ENCODE measurements at regions not wholly inside any gene's neighbourhood (a gene's known extent, or its start where the extent isn't known, plus 50 kb on each side); places are given as distances from the start of the nearest gene placed in this dataset.
"Not testable (repeated sequence)": the region's sequence is repeated elsewhere in the genome, so short reads cannot be mapped to it uniquely, and the experiment has no call there.

DNA sequence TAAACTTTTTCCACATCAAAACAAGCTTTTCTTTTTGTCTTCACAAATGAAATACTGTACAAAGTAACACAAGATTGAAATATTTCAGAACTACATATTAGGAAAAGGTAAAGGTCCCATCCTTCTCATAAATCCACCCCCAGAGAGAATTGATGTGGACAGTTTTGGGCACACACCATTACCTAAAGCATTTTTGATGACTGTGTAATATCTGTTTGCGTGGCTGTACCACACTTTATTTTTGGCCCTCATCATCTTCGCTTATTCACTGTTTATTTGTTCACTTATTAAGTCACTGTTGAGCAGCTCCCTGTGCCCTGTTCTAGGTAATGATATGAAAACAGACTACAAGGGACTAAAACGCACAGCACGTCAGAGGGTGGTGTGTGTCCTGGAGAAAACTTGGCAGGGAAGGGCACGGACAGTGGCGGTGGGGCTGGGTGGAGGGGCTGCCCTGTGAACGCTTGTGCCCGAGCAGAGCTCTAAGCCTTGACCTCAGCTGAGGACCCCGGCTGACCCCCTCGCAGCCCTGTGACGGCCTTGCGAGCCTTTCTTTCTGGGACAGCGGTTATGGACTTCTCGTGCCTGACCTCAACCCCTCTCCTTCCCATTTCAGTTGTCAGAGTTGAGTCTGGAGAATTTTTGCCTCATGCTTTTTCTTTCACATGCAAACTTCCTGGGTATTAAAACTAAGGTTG is 241.3 kb downstream of the EMX2 start:
- DNase-seq, result no peak

DNA sequence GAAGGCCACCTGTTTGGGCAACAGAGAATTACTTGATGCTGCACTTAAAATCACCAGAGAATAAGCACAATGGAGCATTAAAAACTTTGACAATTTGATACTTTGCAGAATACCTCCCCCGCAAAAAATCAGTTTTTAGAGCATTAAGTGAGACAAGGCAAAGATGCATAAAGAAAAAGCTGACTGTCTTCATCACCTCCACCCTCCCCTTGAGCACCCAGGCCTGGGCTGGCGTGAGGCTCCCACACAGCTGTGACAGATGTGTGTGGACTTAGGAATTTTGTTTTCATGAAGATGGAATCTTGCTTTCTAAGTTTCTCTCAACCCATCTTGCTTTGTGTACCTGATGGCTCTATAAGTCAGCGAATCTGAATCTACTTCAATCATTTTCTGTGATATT is 242.2 kb downstream of the EMX2 start:
- peak in 7 of 56 donors; percentile 5 to 56 (median 15) for DNase-seq

DNA sequence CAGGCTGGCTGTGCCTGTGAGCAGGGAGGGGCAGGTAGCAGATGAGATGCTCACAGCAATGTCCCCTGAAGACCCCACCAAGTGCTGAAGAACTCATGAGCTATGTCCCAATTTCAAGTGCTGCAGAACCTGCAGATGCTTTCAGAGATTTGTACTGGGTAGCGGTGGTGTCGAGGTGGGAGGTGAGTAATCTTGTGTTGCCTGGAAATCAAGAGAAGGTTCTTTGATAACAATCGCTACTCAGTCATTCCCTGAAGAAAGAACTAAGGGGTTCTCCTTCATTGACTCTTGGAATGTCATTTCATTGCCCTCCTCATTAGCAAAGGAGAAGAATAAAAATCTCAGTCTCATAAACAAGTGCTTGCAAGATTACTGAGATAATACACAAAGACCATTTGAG is 246.4 kb downstream of the EMX2 start:
- DNase-seq, result no peak

DNA sequence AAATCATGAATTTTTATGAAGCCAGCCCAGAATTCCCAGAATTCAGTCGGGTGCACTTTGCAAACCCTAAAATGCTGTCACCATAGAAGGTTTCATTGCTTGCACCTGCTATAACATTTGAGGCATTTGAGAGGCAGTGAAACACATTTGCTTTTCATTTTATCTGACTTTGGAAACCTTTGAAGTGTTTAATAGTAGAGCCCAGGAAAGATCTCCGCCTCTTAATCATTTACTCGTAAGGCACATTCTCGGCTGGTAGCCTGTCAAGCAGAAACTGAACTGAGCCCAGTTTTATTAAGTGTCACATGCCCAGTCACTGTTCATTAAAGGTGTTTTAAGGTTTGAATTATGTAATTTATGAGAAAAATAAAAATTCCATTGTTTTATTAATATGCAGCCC is 247.6 kb downstream of the EMX2 start:
- no peak for DNase-seq

DNA sequence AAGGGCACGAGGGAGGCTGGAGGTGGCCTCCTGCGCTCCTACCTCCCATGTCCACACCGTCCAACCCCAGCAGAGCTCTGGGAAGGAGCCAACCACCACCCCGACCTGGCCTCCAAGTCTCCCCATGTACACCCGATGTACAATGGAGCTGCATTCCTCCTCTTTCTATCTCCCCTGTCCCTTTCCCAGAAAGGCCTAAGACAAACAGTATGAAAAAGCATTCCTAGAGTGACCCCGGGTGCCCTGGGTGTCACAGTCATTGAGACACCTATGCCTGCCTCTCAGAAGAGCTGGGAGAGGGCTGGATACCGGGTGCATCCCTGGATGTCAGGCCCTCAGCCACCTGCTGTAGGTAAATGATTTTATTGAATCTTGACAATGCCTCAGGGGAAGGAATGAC is 248.1 kb downstream of the EMX2 start:
- DNase-seq, result no peak

DNA sequence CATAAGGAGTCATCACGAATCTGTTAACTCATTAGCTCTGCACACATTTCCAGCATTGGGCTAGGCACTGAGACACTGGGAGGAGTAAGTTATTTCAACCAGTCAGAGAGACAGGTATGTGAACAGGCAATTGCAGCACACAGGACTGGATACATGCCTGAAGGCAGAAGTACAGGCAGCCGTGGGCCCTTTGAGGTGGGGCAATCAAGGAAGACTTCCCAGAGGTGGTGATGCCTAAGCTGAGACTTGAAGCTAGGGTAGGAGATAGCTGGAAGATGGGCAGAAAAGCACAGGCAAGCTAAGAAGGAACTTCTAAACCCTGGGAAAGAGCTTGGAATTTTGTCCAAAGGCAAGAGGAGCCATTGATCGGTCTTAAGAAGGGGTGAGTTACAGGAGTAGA is 249.7 kb downstream of the EMX2 start:
- DNase-seq, result no peak

DNA sequence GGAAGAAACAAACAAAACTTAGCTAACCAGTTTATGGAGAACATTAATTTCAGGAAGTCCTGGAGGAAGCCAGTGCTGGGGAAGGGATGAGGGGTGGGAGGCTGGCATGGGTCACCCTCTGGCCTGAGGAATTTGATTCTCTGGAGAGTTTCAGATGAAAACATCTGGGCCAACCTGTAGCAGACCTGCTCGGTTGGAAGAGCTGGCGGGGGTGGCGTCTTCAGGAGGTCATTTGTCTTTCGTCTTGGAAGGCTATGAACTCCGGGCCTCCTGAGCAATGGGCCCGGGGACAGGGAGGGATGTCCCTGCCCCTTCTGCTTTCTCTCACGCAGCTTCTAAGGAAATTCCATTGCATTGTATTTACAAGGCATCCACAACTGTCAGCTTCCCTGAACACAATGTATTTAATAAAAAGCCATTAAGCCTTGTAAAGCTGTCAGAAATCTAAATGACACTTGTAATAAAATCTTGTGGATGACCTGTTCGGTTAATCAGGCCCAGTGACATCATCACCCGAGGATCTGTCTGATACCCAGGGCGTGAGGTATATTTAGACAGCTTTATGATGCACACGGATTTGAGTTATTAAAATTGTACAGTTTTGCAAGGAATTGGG is 250.5 kb downstream of the RAB11FIP2 start:
- no peak for DNase-seq

DNA sequence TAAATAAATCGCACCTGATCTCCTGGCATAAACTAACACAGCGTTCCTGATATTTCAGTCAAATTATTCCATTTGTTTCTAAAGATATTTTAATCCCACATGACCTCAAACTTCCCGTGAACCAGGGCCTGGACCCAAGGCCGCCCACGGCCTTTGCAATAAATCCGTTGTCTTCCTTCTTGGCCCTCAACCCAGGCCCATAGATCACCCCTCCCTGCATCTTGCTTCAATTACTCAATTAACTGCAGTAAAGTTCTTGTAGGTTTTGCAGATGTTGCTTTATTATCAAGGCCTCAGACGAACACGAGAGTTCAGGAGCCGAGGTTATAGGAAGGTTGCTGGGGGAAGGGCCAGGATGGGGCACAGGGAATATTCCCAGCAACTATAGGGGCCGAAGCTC is 249.4 kb downstream of the RAB11FIP2 start:
- no peak for DNase-seq

DNA sequence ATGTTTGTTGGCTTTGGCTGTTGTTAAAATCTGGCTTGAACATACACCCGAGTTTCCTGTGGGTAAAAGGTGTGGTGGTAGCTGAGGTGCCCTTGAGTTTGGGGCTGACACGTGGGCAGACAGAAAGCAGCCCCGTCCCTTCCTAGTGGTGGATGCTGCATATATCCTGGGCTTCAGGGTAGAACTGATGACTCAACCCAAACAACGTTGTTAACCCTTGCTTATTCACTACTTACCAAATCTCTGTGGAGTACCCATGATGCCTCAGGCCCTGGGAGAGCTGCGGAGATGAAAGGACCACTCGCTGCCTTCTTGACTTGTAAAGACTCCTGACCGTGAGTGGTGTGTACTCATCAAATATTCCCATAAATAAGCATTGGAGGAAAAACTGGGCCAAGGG is 245.1 kb downstream of the RAB11FIP2 start:
- DNase-seq, result no peak

DNA sequence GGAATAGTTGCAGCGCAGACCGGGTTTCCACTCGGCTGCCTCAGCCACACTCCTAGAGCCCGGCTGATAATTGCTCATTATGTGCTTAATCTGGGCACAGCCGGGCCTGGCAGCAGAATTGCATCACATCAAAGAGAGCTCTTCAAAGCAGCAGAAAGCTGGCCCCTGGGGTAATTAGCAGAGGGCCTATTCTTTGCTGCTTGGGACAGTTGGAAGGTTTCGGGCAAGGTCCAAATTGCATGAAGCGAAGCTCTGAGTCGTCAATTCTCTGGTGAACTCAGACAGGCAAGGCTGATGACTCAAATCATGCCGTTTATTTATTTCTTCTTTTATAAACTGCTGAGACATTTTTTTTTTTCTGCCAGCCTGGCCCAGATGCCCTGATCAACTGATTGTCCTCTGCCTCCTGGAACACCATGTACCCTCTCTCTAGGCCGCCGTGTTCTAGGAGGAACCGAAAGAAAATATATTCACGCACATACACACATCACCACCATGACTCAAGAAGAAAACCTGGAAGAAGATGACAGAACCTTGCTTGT is 242.2 kb downstream of the RAB11FIP2 start:
- DNase-seq, result peak in 51 of 56 donors; percentile 4 to 83 (median 37)

DNA sequence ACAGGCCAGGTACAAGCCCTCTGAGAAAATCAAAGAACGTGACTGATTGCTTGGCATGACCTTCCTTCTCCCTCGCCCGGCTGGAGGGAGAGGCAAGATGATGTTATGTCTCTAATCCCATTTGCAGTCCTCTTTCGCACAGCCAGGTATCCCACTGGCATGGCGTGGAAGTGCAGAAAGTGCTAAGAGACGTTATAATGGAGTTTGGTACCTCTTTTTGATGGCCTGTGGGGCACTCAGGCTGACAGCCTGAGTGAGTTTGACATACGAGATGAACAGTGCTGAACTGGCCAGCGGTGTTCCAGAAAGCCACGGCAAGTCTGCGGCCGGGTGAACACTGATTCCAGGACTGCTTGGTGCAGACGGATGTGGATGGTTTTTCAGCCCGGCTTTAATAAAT is 241.6 kb downstream of the RAB11FIP2 start:
- no peak for DNase-seq

DNA sequence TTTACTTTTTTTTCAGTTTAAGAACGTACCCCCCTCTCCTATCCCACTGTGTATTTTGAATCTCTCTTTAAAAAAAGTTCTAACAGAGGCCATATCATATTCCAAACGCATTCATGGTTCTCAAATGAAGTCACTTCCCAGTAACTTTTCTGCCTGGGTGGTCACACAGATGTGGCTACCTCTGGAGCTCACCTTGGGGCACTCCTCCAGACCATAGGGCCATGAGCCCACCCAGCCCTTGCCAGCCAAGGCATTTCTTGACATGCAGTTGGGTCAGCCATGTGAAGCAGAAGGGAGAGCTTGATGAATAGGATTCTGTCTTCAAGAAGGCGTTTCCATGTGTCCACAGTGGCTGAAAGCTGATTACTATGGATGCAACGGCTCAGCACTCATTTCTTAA is 239.3 kb downstream of the RAB11FIP2 start:
- no peak for DNase-seq

DNA sequence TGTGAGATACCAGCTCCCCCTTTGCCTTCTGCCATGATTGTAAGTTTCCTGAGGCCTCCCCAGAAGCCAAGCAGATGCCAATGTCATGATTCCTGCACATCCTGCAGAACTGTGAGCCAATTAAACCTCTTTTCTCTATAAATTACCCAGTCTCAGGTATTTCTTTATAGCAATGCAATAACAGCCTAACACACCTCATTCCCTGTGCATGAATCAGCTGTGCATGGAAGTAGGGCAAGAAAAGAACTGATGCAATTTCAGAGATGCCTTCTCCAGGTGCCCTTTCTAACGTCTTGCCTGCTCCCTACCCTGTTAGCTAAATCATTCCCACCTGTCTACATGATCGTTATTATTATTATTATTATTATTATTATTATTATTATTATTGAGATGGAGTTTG is 230.9 kb downstream of the RAB11FIP2 start:
- DNase-seq, result not testable (repeated sequence)

DNA sequence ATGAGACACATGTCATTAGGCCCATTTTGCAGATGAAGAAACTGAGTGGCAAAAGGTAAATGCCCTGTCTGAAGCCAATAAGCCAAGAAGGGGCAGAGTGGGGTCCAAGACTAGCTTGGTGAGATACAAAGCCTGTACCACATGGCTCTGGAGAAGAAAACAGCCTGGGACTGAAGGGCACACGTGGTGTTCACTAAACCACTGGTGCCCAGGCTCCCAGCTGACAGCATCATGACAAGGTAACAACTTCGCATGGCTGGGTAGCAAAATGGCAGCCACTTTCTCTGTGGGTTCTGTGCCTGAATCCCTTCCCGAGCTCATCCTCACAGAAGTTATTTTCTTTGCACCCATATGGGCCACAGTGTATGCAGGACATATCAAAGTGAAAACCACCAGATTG is 229.6 kb downstream of the RAB11FIP2 start:
- no peak for DNase-seq

DNA sequence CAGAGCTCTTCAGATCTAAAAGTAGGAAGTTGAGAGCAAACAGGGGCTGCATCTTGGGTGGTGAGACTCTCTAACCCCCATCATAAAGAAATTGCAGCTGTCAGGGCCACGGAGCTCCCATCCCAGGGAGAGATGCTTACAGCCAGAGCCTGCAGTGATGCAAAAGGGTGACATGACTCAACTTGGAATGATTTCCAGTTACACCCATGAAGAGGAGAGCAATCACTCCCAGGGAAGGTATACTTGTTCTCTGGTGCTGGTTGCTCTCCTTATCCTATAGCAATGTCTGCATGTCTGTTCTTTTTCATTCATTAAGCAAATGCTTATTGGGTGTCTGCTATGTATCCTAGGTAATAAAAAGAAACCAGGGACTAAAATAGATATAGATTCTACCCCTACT is 228.0 kb downstream of the RAB11FIP2 start:
- DNase-seq, result no peak

DNA sequence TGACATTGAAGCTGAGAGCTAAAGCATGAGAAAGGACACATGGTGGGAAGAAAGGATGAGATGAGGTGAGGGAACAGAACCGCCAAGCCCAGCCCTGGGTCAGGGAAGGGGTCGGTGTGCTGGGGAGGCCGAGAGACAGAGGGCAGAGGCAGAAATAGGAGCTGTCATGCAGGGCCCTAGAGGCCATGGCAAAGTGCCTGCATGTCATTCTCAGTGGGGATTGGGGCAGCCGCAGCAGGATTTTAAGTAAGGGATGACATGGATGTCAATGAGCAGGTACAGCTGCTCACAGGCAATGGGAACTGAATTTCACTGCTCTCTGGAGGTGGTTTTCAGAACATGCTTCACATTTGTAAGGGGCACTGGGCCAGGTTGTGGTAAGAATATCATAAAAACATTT is 227.4 kb downstream of the RAB11FIP2 start:
- DNase-seq, result no peak

DNA sequence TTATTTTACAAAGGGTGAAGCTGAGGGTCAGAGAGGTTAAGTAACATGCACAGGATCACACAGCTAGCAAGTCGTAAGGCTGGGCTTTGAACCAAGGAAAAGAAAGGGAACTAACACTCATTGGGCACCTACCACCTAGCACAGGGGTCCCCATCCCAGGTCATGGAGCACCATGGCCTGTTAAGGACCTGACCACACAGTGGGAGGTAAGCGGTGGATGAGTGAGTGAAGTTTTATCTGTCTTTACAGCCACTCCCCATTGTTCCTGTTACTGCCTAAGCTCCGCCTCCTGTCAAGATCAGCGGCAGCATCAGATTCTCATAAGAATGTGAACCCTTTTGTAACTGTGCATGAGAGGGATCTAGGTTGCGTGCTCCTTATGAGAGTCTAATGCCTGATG is 222.8 kb downstream of the RAB11FIP2 start:
- DNase-seq, result no peak

DNA sequence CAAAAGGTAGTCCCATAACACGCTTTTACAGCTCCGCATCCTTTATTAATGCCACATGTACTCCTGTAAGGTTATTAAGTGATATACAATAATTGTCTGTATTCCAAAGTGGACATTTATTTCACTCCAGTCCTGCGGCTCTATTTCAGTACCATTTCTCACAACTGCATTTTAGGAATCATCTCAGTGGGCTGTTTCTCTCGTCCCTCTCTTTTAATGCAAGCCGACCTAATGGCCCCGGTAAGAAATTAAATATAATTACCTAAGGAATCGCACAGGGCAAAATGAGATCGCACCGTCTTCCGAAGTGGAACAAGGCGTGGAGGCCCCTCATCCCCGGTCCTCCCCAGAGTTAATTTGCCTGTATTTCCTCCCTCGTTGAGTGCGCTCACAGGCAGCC is 216.5 kb downstream of the RAB11FIP2 start:
- no peak for DNase-seq

DNA sequence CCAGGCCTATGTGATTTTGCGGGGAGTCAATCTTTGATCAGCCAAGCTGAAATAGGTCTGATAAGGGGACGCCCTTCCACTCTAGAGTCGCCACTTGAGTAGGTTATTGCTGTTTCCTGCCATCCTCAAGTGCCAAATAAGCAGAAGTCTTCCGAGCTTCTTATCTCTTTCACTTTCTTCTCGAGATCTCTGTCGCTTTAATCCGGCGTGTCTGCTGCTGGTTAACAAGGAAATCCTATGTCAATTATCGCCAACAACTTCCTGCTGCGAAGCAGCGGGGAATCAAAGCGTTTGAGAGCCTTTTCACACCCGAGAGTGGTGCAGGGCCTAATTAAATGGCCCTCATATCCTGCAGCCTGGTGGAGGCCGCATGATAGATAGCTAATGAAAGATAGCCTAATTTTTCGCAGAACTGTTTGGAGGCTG is 215.9 kb downstream of the RAB11FIP2 start:
- DNase-seq, result no peak

DNA sequence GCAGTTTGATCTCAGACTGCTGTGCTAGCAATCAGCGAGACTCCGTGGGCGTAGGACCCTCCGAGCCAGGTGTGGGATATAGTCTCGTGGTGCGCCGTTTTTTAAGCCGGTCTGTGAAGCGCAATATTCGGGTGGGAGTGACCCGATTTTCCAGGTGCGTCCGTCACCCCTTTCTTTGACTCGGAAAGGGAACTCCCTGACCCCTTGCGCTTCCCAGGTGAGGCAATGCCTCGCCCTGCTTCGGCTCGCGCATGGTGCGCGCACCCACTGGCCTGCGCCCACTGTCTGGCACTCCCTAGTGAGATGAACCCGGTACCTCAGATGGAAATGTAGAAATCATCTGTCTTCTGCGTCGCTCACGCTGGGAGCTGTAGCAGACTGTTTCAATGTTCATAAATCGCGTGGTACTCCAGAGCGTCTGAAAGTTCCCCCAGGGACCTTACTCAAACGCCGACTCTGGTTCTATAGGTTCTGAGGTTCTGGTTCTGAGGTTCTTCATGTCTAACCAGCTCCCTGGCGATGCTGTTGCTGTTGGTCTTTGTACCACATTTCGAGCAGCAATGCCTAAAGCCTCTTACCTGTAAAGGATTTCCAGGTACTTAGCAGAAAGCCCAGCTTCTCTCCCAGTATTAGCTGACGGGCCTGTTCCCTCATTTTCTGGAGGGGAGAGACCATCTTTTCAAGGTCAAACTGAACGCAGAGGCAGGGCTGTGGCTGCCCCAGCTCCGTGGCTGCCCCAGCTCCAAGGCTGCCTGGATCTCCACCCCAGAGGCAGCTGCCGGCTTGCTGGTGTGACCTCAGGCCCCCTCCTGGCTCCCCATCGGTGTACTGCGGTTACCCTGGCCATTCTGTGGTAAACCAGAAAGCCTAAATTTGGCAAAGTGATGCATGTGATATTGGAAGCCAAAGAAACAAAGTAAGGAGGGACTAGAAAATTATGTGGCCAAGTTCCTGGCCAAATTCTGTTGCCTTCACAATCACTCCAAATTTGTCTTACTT is 207.9 kb downstream of the RAB11FIP2 start:
- not testable (repeated sequence) for DNase-seq

DNA sequence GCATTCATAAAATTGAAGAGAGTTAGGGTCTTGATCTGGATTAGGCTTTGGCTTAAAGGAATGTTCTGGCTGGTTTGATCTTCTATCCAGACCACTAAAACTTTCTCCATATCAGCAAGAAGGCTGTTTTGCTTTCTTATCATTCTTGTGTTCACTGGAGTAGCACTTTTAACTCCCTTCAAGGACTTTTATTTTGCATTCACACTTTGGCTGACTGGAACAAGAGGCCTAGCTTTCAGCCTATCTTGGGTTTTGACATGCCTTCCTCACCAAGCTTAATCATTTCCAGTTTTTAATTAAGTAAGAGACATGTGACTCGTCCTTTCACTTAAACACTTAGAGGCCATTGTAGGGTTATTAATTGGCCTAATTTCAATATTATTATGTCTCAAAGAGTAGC is 190.3 kb downstream of the RAB11FIP2 start:
- DNase-seq, result not testable (repeated sequence)

DNA sequence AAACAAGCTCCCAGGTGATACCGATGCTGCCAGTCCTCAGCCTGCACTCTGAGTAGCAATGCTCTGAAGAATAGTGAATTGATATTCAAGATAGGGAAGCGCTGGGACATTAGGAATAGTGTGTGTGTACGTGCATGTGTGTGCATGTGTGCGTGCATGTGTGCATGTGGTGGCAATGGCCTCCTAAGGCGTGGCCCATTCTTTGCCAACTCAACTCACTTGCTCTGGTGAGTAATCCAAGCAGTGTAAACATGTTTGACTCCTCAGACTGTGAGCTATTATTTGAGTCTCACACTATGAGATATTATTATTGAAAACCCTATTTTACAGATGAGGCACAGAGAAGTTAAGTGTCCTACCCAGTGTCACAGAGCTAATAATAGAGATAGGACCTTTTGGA is 186.6 kb downstream of the RAB11FIP2 start:
- DNase-seq, result no peak
